GM19240 (cell line): ENCODE measurements at regions not wholly inside any gene's neighbourhood (a gene's known extent, or its start where the extent isn't known, plus 50 kb on each side); places are given as distances from the start of the nearest gene placed in this dataset.
"Not testable (repeated sequence)": the region's sequence is repeated elsewhere in the genome, so short reads cannot be mapped to it uniquely, and the experiment has no call there.

ENCODE experiments used
- DNase-seq: peaks from one replicate; pipeline ENCODE4 v3.0.0; 2011; ENCODE audit warnings: low spot score; ENCODE audit not compliant: insufficient read length

- not testable (repeated sequence) for DNase-seq
These were observed 185.1 kb upstream of the NOTCH2NLA start for GRCh38 chr1:146413911-146414310.

DNA sequence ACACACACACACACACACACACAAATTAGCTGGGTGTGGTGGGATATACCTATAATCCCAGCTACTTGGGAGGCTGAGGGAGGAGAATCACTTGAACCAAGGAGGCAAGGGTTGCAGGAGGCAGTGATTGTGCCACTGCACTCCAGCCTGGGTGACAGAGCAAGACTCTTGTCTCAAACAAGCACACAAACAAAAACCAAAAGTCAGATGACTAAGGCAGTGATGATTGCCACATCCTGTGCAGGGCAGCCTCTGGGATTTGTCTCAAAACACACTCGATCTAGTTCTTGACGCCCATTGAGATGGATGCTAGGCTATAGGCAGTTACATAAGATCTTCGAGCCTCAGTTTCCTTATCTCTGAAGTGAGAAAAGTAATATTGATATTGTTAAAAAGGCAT, 183.1 kb upstream of the NOTCH2NLA start:
- DNase-seq: not testable (repeated sequence)

DNA sequence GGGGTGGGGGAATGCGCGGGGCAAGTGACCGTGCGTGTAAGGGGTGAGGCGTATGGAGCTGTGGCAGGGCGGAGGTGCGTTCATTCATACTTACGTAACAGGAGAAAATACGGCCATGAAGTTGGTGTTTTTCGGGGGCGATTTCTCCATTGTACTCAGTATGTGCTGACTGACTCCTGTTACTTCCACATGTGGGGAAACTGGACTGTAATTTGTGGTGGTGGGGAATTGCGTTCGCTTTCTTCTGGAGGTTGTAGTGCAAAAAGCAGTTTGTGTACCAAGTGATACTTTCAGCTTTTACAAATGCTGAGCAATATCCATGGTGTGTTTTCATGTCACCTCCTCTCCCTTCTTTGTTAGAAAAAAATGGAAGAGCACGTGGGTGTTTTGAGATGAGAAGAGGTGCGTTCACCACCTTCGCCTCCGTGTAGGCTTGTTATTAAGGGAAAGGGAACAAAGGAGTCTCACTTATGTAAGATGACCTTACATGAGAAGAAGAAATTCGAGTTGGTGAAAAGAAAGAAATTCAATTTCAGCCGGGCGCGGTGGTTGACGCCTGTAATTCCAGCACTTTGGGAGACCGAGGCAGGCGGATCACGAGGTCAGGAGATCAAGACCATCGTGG, 181.1 kb upstream of the NOTCH2NLA start:
- DNase-seq: not testable (repeated sequence)

DNA sequence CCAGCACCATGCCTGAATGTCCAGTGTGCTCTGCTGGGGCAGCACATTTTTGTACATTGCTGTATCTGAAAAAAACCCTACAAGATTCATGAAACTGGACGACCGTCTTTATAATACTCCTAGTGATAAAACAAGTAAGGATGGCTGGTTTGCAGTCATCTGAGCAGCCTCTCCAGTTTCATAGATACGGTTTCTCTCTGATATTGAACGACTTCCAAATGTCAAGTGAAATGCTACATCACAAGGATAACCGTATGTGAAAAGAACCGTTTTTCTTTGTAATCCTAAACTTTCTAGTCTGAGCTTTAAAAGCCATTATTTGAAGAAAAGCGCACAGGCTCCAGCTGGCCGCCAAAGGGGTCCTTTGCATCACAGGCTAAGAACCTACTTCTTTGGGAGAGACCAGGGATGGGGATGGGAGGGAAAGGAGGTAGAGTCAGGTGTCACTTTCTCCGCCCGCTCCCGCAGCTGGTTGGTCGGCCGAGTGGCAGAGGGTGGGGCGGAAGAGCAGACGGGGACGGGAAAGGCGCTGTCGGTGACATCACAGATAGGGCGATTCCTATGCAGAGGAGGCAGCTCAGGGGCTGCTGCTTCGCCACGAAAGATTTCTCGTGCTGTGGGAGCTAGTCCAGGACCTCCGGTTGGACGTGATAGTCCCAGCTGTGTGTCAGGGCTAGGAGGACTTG, 180.4 kb upstream of the NOTCH2NLA start:
- DNase-seq: not testable (repeated sequence)

- DNase-seq: not testable (repeated sequence)
These were observed 172.5 kb upstream of the NOTCH2NLA start for GRCh38 chr1:146401281-146401825.

- DNase-seq: not testable (repeated sequence)
These were observed 171.6 kb upstream of the NOTCH2NLA start for GRCh38 chr1:146400173-146401121.

- DNase-seq: not testable (repeated sequence)
These were observed 170.4 kb upstream of the NOTCH2NLA start for GRCh38 chr1:146399225-146399624.

DNA sequence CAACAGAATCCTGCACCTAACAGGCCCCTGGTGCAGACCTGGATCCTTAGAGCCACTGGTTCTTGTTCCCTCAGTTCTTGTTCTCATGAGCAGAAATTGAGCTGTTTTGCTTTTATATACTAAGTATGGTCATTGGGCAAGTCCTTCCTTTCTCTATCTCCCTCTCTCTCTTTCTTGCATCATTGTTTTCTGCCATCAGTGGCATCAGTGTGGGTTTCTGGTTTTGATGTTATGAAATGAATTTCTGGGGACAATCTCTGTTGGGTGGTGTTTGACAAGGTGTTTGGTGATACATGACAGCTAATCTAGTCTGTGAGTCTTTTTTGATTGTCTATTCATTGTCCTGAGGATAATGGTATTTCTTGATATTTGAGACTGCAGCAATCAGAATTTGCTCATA, 168.0 kb upstream of the NOTCH2NLA start:
- not testable (repeated sequence) for DNase-seq

DNA sequence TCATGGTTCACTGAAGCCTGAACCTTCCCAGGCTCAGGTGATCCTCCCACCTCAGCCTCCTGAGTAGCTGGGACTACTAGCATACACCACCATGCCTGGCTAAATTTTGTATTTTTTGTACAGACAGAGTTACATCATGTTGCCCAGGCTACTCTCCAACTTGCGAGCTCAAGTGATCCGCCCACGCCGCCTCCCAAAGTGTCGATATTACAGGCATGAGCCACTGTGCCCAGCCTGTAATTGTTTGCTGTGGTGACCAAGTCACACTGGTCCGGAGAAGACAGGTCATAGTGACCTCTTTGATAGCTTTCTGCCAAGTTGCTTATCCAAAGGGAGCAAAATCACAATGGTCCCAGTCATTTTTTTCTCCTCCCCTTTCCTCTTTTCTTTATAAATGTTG, 167.4 kb upstream of the NOTCH2NLA start:
- not testable (repeated sequence) for DNase-seq

- DNase-seq: not testable (repeated sequence)
These were observed 165.0 kb upstream of the NOTCH2NLA start for GRCh38 chr1:146393796-146394195.

GRCh38 chr1:146393154-146393553, 164.3 kb upstream of the NOTCH2NLA start:
- DNase-seq: not testable (repeated sequence)

GRCh38 chr1:146389178-146389577, 160.4 kb upstream of the NOTCH2NLA start:
- DNase-seq: not testable (repeated sequence)

- DNase-seq: not testable (repeated sequence)
These were observed 159.1 kb upstream of the NOTCH2NLA start for GRCh38 chr1:146387750-146388469.

DNA sequence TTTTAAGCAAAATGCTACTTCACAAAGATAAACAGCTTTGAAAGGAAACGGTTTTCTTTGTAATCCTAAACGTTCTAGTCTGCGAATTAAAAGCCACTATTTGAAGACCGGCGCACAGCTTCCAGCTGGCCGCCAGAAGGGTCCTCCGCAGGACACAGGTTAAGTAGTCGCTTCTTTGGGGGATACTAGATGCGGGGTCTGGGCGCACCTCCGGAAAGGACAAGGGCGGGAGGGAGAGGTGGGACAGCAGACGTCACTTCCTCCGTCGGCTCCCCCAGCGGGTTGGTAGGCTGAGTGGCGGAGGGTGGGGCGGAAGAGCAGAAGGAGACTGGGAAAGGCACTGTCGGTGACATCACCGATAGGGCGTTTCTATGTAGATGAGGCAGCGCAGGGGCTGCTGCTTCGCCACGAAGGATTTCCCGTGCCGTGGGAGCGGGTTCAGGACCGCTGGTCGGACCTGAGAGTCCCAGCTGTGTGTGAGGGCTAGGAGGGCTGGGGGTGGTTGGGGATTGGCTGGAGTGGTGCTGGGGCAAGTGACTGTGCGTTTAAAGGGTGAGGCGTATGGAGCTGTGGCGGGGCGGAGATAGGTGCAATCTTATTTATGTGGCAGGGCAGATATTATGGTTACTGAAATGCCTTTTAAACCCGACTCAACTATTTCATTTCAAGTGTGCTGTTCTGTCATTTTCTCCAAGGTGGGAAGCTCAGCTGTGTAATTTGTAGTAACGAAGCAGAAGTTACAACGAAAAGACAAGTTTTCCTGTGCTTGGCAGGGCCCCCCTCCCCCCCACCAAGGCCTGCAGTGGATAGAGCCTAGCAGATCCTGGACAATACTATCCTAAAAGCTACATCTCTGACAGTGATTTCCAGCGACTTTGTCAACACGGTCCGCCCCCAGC, 158.3 kb upstream of the NOTCH2NLA start:
- peak; percentile 21 for DNase-seq

- DNase-seq: not testable (repeated sequence)
These were observed 152.4 kb upstream of the NOTCH2NLA start for GRCh38 chr1:146381196-146381595.

DNA sequence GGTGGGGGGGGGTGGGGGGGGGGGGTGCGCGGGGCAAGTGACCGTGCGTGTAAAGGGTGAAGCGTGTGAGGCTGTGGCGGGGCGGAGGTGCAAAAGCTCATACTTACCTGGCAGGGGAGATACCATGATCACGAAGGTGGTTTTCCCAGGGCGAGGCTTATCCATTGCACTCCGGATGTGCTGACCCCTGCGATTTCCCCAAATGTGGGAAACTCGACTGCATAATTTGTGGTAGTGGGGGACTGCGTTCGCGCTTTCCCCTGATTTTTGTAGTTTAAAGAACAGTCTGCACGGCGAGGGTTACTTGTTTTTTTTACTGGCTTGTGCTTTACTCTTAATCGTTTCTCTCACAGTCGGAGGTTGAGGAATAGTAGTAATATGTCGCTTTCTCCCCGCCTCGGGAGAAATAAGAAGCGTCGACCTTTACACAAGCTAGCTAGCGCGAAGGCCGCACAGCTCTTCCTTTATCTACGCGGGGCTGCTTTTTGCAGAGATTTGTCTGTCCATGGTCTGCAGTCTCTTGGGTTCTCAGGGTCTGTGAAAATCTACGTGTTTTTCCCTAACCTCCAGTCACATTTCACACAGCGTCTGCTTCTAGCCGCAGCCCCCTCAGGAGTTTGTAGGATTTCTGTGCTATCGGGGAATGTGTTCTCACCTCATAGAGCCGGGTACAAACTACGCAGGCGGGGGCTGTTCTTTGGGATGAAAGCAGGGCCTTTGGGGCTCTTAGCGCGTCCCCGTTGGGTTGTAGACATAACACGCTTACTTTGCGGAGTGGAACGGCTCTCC, 148.1 kb upstream of the NOTCH2NLA start:
- DNase-seq: peak; percentile 21

DNA sequence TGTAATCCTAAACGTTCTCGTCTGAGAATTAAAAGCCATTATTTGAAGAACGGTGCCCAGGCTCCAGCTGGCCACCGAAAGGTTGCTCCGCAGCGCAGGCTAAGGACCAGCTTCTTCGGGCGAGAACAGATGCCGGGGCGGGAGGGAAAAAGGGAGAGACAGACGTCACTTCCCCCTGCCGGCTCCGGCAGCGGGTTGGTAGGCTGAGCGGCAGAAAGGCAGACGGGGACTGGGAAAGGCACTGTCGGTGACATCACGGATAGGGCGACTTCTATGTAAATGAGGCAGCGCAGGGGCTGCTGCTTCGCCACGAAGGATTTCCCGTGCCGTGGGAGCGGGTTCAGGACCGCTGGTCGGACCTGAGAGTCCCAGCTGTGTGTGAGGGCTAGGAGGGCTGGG, 147.5 kb upstream of the NOTCH2NLA start:
- not testable (repeated sequence) for DNase-seq

GRCh38 chr1:146375108-146375507, 146.3 kb upstream of the NOTCH2NLA start:
- not testable (repeated sequence) for DNase-seq

DNA sequence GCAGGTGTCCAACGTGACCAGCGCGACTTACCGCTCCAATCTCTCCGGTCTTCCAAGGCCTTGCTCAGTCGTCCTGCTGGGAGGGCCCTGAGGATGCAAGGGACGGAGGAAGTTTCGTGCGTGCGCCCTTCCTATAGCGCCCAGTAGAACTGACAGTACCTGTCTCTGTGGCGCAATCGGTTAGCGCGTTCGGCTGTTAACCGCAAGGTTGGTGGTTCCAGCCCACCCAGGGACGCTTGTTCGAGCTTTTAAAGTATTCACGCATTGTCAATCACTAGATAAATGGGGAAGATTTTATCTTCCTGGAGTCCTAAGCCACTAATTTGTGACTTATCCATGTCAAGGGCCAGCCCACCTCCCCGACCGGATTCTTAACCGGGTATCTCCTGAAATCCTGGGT, 141.1 kb upstream of the NOTCH2NLA start:
- DNase-seq: not testable (repeated sequence)
